K562 (cell line): ENCODE measurements at regions not wholly inside any gene's neighbourhood (a gene's known extent, or its start where the extent isn't known, plus 50 kb on each side); places are given as distances from the start of the nearest gene placed in this dataset.

ENCODE experiments used
- ATAC-seq: fragments of 200-7000 bp; cut with Tn5 transposase; 3 replicates; pipeline ENCODE4 v1.9.1; 2020; ENCODE audit warnings: moderate library complexity
- BruUV-seq: library from RNA; stranded (reverse); fragments of 400-500 nt; replicated peaks from 2 replicates; lab custom pipeline; 2021; lab: Mats Ljungman, UMichigan
- CTCF ChIA-PET: fragments of 300-600 bp; formaldehyde crosslinking; extraction: SDS; loops from one replicate; lab custom pipeline; 2021; ENCODE audit warnings: low intra/inter-chr PET ratio; lab: Yijun Ruan, JAX
- POLR2A ChIA-PET: fragments of 300-600, 350-650 bp; sonication (Branson Sonifier 250); formaldehyde crosslinking; extraction: SDS; loops from one replicate; lab custom pipeline; 2021; ENCODE audit warnings: antibody characterized with exemption, inconsistent platforms; lab: Yijun Ruan, JAX
- DNase-seq, 4 experiments: peaks; one replicate each; pipeline versions ENCODE4 v3.0.0 to v3.0.0-alpha.2; 2011 to 2018; ENCODE audit warnings: low spot score in 3 of 4, mixed read lengths in 3 of 4; ENCODE audit errors: extremely low read depth in 1 of 4
- FAIRE-seq: peaks from 2 replicates; lab custom pipeline; 2011; peaks lifted over from hg19 to GRCh38; lab: Jason Lieb, UNC
- H2AFZ ChIP-seq: 2 replicates; pipeline ENCODE4 v1.6.0; 2011; ENCODE audit warnings: low read depth, low read length, control low read depth, inconsistent platforms
- H3K27ac ChIP-seq: fragments of 200-600 bp; 3 replicates; pipeline ENCODE4 v1.8.0; 2011; ENCODE audit warnings: low read depth, mild to moderate bottlenecking, control low read depth, inconsistent platforms, low read length, moderate library complexity, mixed read lengths; ENCODE audit errors: extremely low read depth
- H3K27me3 ChIP-seq, 2 experiments: fragments of 300-600 bp in 1 of 2; 2 replicates in 1 of 2; 3 replicates in 1 of 2; pipeline versions ENCODE4 v1.6.0 to v1.8.0; 2011; ENCODE audit warnings: inconsistent platforms in 2 of 2, low read length in 2 of 2, mild to moderate bottlenecking in 1 of 2, mixed read lengths in 1 of 2, moderate library complexity in 1 of 2; ENCODE audit not compliant: control insufficient read depth in 2 of 2, insufficient read depth in 2 of 2
- H3K36me3 ChIP-seq: fragments of 300-600 bp; 3 replicates; pipeline ENCODE4 v1.8.0; 2011; ENCODE audit warnings: mild to moderate bottlenecking, low read length, inconsistent platforms; ENCODE audit not compliant: control insufficient read depth, insufficient read depth
- H3K4me1 ChIP-seq, 2 experiments: fragments of 200-600 bp in 1 of 2; replicated peaks in 1 of 2; 2 replicates in 1 of 2; 3 replicates in 1 of 2; pipeline versions ENCODE4 v1.5.1 to v1.8.0; 2011; ENCODE audit warnings: inconsistent platforms in 2 of 2, low read length in 2 of 2, mild to moderate bottlenecking in 1 of 2, mixed read lengths in 1 of 2, moderate library complexity in 1 of 2; ENCODE audit not compliant: control insufficient read depth in 2 of 2, insufficient read depth in 2 of 2
- H3K4me2 ChIP-seq: 2 replicates; pipeline ENCODE4 v1.6.1; 2011; ENCODE audit warnings: low read length, control low read depth, inconsistent platforms, mixed read lengths; ENCODE audit not compliant: insufficient read depth
- H3K4me3 ChIP-seq: fragments of 200-600 bp; sonication (generic), shearing (Covaris generic); 2 replicates; pipeline ENCODE4 v1.5.1; 2016; ENCODE audit warnings: control low read depth, inconsistent platforms
- H3K79me2 ChIP-seq: fragments of 200-600 bp; 3 replicates; pipeline ENCODE4 v1.8.0; 2011; ENCODE audit warnings: low read length, inconsistent platforms; ENCODE audit not compliant: control insufficient read depth, insufficient read depth
- H3K9ac ChIP-seq, 2 experiments: 2 replicates each; pipeline versions ENCODE4 v1.6.0 to v1.6.1; 2011; ENCODE audit warnings: low read depth in 2 of 2, low read length in 2 of 2, control low read depth in 1 of 2, inconsistent platforms in 1 of 2, mild to moderate bottlenecking in 1 of 2, mixed read lengths in 1 of 2; ENCODE audit not compliant: insufficient read depth in 1 of 2
- H3K9me1 ChIP-seq: one replicate; pipeline ENCODE4 v1.6.0; 2011; ENCODE audit warnings: inconsistent platforms, mild to moderate bottlenecking, low read length, moderate library complexity; ENCODE audit not compliant: control insufficient read depth, insufficient read depth
- H3K9me3 ChIP-seq: replicated peaks from 2 replicates; pipeline ENCODE4 v1.5.1; 2011; ENCODE audit warnings: low read depth, low read length, inconsistent platforms; ENCODE audit not compliant: control insufficient read depth, insufficient read depth
- H4K20me1 ChIP-seq: replicated peaks from 2 replicates; pipeline ENCODE4 v1.6.1; 2011; ENCODE audit warnings: low read length, inconsistent platforms, mixed read lengths; ENCODE audit not compliant: control insufficient read depth, insufficient read depth
- BCOR ChIP-seq: fragments of 450-650 bp; IDR thresholded peaks from 2 replicates; pipeline ENCODE4 v1.6.1; 2016
- BRCA1 ChIP-seq, 2 experiments: fragments of 450-650 bp in 1 of 2; sonication (generic) in 1 of 2; formaldehyde crosslinking in 1 of 2; IDR thresholded peaks; 2 replicates each; pipeline versions ENCODE4 v1.5.0 to v1.6.1; 2017 to 2020; ENCODE audit warnings: mild to moderate bottlenecking in 1 of 2, missing genetic modification reagents in 1 of 2
- CREM ChIP-seq: IDR thresholded peaks from 2 replicates; pipeline ENCODE4 v1.6.1; 2014; ENCODE audit warnings: antibody characterized with exemption, low read depth
- E2F4 ChIP-seq: sonication (generic); formaldehyde crosslinking; IDR thresholded peaks from 2 replicates; pipeline ENCODE4 v1.8.0; 2022; ENCODE audit warnings: mild to moderate bottlenecking, low read depth, missing genetic modification reagents
- KAT8 ChIP-seq: fragments of 450-650 bp; IDR thresholded peaks from 2 replicates; pipeline ENCODE4 v1.6.1; 2016; ENCODE audit warnings: low read depth, mild to moderate bottlenecking
- MEF2A ChIP-seq: IDR thresholded peaks from 2 replicates; pipeline ENCODE4 v1.6.1; 2011; ENCODE audit warnings: low read depth, mild to moderate bottlenecking, low read length, moderate library complexity; ENCODE audit not compliant: control insufficient read depth
- MITF ChIP-seq: IDR thresholded peaks from 2 replicates; pipeline ENCODE4 v1.6.1; 2014; ENCODE audit warnings: antibody characterized with exemption
- PRMT5 ChIP-seq: sonication (generic); formaldehyde crosslinking; IDR thresholded peaks from 2 replicates; pipeline ENCODE4 v1.5.0; 2020; ENCODE audit warnings: missing genetic modification reagents
- ZHX1 ChIP-seq: fragments of 150-350 bp; conservative IDR thresholded peaks from 2 replicates; pipeline ENCODE4 v1.6.1; 2014; ENCODE audit warnings: low read length
- ZNF507 ChIP-seq: conservative IDR thresholded peaks from 2 replicates; pipeline ENCODE4 v1.6.1; 2017; ENCODE audit warnings: missing genetic modification characterization, missing compliant biosample characterization
- WGBS: fragments of 100-300 bp; shearing (Covaris generic); methylation state at CpG from one replicate; pipeline ENCODE4 v1.1.6; 2016; ENCODE audit warnings: low coverage, mixed read lengths; ENCODE audit not compliant: insufficient coverage; ENCODE audit errors: missing lambda C conversion rate; 5-methylcytosine and 5-hydroxymethylcytosine counted together
- in situ Hi-C: fragments of 300-500 bp; cut with MboI; formaldehyde crosslinking; loops from 4 replicates; pipeline ENCODE4 v1.15.0; 2018; ENCODE audit warnings: inconsistent platforms, mixed read lengths
- intact Hi-C: fragments of 100-400 bp; cut with micrococcal nuclease; formaldehyde crosslinking; loops from 2 replicates; pipeline ENCODE4 v1.14.2; 2022
- TF ChIP-seq, protein P1 (sequence below): fragments of 450-650 bp; IDR thresholded peaks from 2 replicates; pipeline ENCODE4 v1.6.1; 2017; ENCODE audit warnings: antibody characterized with exemption, mild to moderate bottlenecking

DNA sequence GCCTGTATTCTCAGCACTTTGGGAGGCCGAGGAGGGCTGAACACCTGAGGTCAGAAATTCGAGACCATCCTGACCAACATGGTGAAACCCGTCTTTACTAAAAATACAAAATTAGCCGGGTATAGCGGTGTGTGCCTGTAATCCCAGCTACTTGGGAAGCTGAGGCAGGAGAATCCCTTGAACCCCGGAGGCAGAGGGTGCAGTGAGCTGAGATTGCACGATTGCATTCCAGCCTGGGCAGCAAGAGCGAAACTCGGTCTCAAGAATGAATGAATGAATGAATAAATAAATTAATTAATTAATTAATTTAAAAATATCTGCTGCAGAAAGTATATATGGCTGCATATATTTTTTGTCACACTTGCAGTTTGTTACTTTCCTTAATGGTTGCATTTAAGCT is 781.8 kb downstream of the DNAJB9 start:
- POLR2A ChIA-PET: no interaction called here
- H3K4me1 ChIP-seq: no peaks in the 10 kb centered on the region
- FAIRE-seq (no peak), DNase-seq (no peak), ATAC-seq (no peak)
- no peak overlapping the region for H3K27ac ChIP-seq
- H4K20me1 ChIP-seq: no peaks in the 10 kb centered on the region
- no peaks in the 10 kb centered on the region for H3K9me1 ChIP-seq
- in situ Hi-C loops: no loop called here
- intact Hi-C loops: no loop called here
- no peak overlapping the region for H3K9ac ChIP-seq
- no peaks in the 10 kb centered on the region for H3K79me2 ChIP-seq
- 0% methylated on average over 9 of the region's 9 CpGs for WGBS
- 0 out of 2 replicates have a peak, but pooled peaks cover 3% of the 10 kb centered on the region for H3K9me3 ChIP-seq
- no peak overlapping the region for H2AFZ ChIP-seq
- H3K4me2 ChIP-seq: no peak overlapping the region
- H3K27me3 ChIP-seq: no peaks in the 10 kb centered on the region
- H3K36me3 ChIP-seq: no peaks in the 10 kb centered on the region
- H3K4me3 ChIP-seq: no peak overlapping the region
- CTCF ChIA-PET: no interaction called here
- no TSS peak for BruUV-seq
- no peak for TF ChIP-seq KAT8
- TF ChIP-seq MEF2A: no peak
- TF ChIP-seq MITF: no peak
- TF ChIP-seq ZNF507: no peak
- TF ChIP-seq PRMT5 (CRISPR knock-in tag): no peak
- no peak for TF ChIP-seq CREM
- no peak for TF ChIP-seq ZHX1
- TF ChIP-seq, protein P1, sequence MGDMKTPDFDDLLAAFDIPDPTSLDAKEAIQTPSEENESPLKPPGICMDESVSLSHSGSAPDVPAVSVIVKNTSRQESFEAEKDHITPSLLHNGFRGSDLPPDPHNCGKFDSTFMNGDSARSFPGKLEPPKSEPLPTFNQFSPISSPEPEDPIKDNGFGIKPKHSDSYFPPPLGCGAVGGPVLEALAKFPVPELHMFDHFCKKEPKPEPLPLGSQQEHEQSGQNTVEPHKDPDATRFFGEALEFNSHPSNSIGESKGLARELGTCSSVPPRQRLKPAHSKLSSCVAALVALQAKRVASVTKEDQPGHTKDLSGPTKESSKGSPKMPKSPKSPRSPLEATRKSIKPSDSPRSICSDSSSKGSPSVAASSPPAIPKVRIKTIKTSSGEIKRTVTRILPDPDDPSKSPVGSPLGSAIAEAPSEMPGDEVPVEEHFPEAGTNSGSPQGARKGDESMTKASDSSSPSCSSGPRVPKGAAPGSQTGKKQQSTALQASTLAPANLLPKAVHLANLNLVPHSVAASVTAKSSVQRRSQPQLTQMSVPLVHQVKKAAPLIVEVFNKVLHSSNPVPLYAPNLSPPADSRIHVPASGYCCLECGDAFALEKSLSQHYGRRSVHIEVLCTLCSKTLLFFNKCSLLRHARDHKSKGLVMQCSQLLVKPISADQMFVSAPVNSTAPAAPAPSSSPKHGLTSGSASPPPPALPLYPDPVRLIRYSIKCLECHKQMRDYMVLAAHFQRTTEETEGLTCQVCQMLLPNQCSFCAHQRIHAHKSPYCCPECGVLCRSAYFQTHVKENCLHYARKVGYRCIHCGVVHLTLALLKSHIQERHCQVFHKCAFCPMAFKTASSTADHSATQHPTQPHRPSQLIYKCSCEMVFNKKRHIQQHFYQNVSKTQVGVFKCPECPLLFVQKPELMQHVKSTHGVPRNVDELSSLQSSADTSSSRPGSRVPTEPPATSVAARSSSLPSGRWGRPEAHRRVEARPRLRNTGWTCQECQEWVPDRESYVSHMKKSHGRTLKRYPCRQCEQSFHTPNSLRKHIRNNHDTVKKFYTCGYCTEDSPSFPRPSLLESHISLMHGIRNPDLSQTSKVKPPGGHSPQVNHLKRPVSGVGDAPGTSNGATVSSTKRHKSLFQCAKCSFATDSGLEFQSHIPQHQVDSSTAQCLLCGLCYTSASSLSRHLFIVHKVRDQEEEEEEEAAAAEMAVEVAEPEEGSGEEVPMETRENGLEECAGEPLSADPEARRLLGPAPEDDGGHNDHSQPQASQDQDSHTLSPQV: no peak
- TF ChIP-seq BRCA1 (IDR thresholded peaks at IDR 0.05): no peak
- TF ChIP-seq BRCA1 (CRISPR knock-in tag; IDR thresholded peaks at IDR 0.05): no peak
- no peak for TF ChIP-seq BCOR
- no peak for TF ChIP-seq E2F4 (CRISPR knock-in tag)
